HEK293 (cell line): ENCODE measurements at regions not wholly inside any gene's neighbourhood (a gene's known extent, or its start where the extent isn't known, plus 50 kb on each side); places are given as distances from the start of the nearest gene placed in this dataset.

ENCODE experiments used
- CTCF ChIA-PET: fragments of 350-600 bp; formaldehyde crosslinking; extraction: SDS; loops from one replicate; lab custom pipeline; 2021; ENCODE audit warnings: antibody characterized with exemption; lab: Yijun Ruan, JAX
- POLR2A ChIA-PET: fragments of 300-600 bp; formaldehyde crosslinking; extraction: SDS; loops from one replicate; lab custom pipeline; 2020; ENCODE audit warnings: antibody characterized with exemption, inconsistent platforms; lab: Yijun Ruan, JAX
- H3K27ac ChIP-seq: fragments of 200-500 bp; sonication (Bioruptor generic); 2 replicates; pipeline ENCODE4 v1.5.1; 2014; ENCODE audit warnings: low read depth, low read length, control low read depth, inconsistent platforms; ENCODE audit errors: extremely low read depth
- H3K36me3 ChIP-seq, 2 experiments: fragments of 200-500 bp in 1 of 2; sonication (Bioruptor generic) in 1 of 2; 1 replicate in 1 of 2; 2 replicates in 1 of 2; pipeline ENCODE4 v1.5.1; 2014 to 2017; ENCODE audit warnings: inconsistent platforms in 2 of 2, low read length in 2 of 2; ENCODE audit not compliant: control insufficient read depth in 2 of 2, insufficient read depth in 1 of 2
- H3K4me1 ChIP-seq: fragments of 200-500 bp; sonication (Bioruptor generic); 2 replicates; pipeline ENCODE4 v1.5.1; 2014; ENCODE audit warnings: mild to moderate bottlenecking, low read length, inconsistent platforms; ENCODE audit not compliant: control insufficient read depth, insufficient read depth
- H3K4me3 ChIP-seq: 2 replicates; pipeline ENCODE4 v1.5.1; 2011; ENCODE audit warnings: low read depth, mild to moderate bottlenecking, control low read depth, low read length, moderate library complexity
- H3K9me3 ChIP-seq: fragments of 200-500 bp; sonication (Bioruptor generic); 2 replicates; pipeline ENCODE4 v1.5.1; 2014; ENCODE audit warnings: low read depth, low read length, inconsistent platforms; ENCODE audit not compliant: control insufficient read depth, insufficient read depth
- EGR2 ChIP-seq: fragments of 450-650 bp; formaldehyde crosslinking; IDR thresholded peaks from 2 replicates; pipeline ENCODE4 v1.5.1; 2016; ENCODE audit warnings: low read depth, missing biosample characterization, missing genetic modification characterization
- KLF7 ChIP-seq: fragments of 450-650 bp; formaldehyde crosslinking; IDR thresholded peaks from 2 replicates; pipeline ENCODE4 v1.5.1; 2016; ENCODE audit warnings: missing biosample characterization, missing genetic modification characterization, borderline replicate concordance
- OSR2 ChIP-seq: fragments of 450-650 bp; formaldehyde crosslinking; IDR thresholded peaks from 2 replicates; pipeline ENCODE4 v1.5.1; 2016; ENCODE audit warnings: missing biosample characterization, missing genetic modification characterization
- REST ChIP-seq: fragments of 450-650 bp; formaldehyde crosslinking; IDR thresholded peaks from 2 replicates; pipeline ENCODE4 v1.5.1; 2016; ENCODE audit warnings: missing biosample characterization, missing genetic modification characterization
- TCF7L2 ChIP-seq: IDR thresholded peaks from 2 replicates; pipeline ENCODE4 v1.6.1; 2011; ENCODE audit warnings: low read depth, mild to moderate bottlenecking, inconsistent platforms, low read length, moderate library complexity, borderline replicate concordance
- ZBTB10 ChIP-seq: fragments of 450-650 bp; formaldehyde crosslinking; IDR thresholded peaks from 2 replicates; pipeline ENCODE4 v1.5.1; 2016; ENCODE audit warnings: missing biosample characterization, missing genetic modification characterization
- ZBTB21 ChIP-seq: fragments of 450-650 bp; formaldehyde crosslinking; IDR thresholded peaks from 2 replicates; pipeline ENCODE4 v1.5.1; 2017; ENCODE audit warnings: missing biosample characterization, missing genetic modification characterization
- ZFHX2 ChIP-seq: fragments of 450-650 bp; formaldehyde crosslinking; conservative IDR thresholded peaks from 2 replicates; pipeline ENCODE4 v1.5.1; 2016; ENCODE audit warnings: missing biosample characterization, missing genetic modification characterization
- ZNF121 ChIP-seq: fragments of 450-650 bp; formaldehyde crosslinking; IDR thresholded peaks from 2 replicates; pipeline ENCODE4 v1.5.1; 2016; ENCODE audit warnings: missing biosample characterization, missing genetic modification characterization
- ZNF155 ChIP-seq: fragments of 450-650 bp; formaldehyde crosslinking; IDR thresholded peaks from 2 replicates; pipeline ENCODE4 v1.5.1; 2016; ENCODE audit warnings: missing biosample characterization, missing genetic modification characterization
- ZNF157 ChIP-seq: fragments of 450-650 bp; formaldehyde crosslinking; IDR thresholded peaks from 2 replicates; pipeline ENCODE4 v1.5.1; 2016; ENCODE audit warnings: missing biosample characterization, missing genetic modification characterization
- ZNF175 ChIP-seq: fragments of 450-650 bp; formaldehyde crosslinking; IDR thresholded peaks from 2 replicates; pipeline ENCODE4 v1.5.1; 2016; ENCODE audit warnings: missing biosample characterization, missing genetic modification characterization
- ZNF223 ChIP-seq: fragments of 450-650 bp; formaldehyde crosslinking; IDR thresholded peaks from 2 replicates; pipeline ENCODE4 v1.5.1; 2016; ENCODE audit warnings: missing biosample characterization, missing genetic modification characterization
- ZNF350 ChIP-seq: fragments of 450-650 bp; formaldehyde crosslinking; IDR thresholded peaks from 2 replicates; pipeline ENCODE4 v1.5.0; 2017; ENCODE audit warnings: missing biosample characterization, mild to moderate bottlenecking, missing genetic modification characterization
- ZNF473 ChIP-seq: fragments of 450-650 bp; formaldehyde crosslinking; IDR thresholded peaks from 2 replicates; pipeline ENCODE4 v1.5.1; 2017; ENCODE audit warnings: missing biosample characterization, missing genetic modification characterization
- ZNF501 ChIP-seq: fragments of 450-650 bp; formaldehyde crosslinking; IDR thresholded peaks from 2 replicates; pipeline ENCODE4 v1.5.1; 2016; ENCODE audit warnings: missing biosample characterization, missing genetic modification characterization
- ZNF549 ChIP-seq: fragments of 450-650 bp; IDR thresholded peaks from 2 replicates; pipeline ENCODE4 v1.5.1; 2018; ENCODE audit warnings: missing biosample characterization, missing genetic modification characterization, mild to moderate bottlenecking, inconsistent platforms, moderate library complexity
- ZNF561 ChIP-seq: fragments of 450-650 bp; IDR thresholded peaks from 2 replicates; pipeline ENCODE4 v1.5.1; 2018; ENCODE audit warnings: missing biosample characterization, missing genetic modification characterization, borderline replicate concordance
- ZNF785 ChIP-seq: fragments of 450-650 bp; formaldehyde crosslinking; IDR thresholded peaks from 2 replicates; pipeline ENCODE4 v1.5.1; 2016; ENCODE audit warnings: missing biosample characterization, missing genetic modification characterization
- ZNF837 ChIP-seq: fragments of 450-650 bp; formaldehyde crosslinking; IDR thresholded peaks from 2 replicates; pipeline ENCODE4 v1.5.1; 2016; ENCODE audit warnings: missing biosample characterization, missing genetic modification characterization
- ZSCAN30 ChIP-seq: fragments of 450-650 bp; IDR thresholded peaks from 2 replicates; pipeline ENCODE4 v1.5.1; 2018; ENCODE audit warnings: missing biosample characterization, mild to moderate bottlenecking, missing genetic modification characterization, moderate library complexity
- ZXDB ChIP-seq: fragments of 450-650 bp; formaldehyde crosslinking; IDR thresholded peaks from 2 replicates; pipeline ENCODE4 v1.5.1; 2016; ENCODE audit warnings: missing biosample characterization, missing genetic modification characterization

GRCh38 chr13:112260108-112261055 lies 115.8 kb upstream of the SPACA7 start:
- POLR2A ChIA-PET, result no interaction called here
- TF ChIP-seq EGR2 (tag by site-specific recombination) (peak; percentile 37; the same call in 1 of the 2 replicates), ZNF223 (tag by site-specific recombination) (no peak), ZFHX2 (tag by site-specific recombination) (peak; percentile 43)
- H3K36me3 ChIP-seq, result no peaks in the 10 kb centered on the region
- H3K27ac ChIP-seq, result no peak overlapping the region
- no peaks in the 10 kb centered on the region for H3K9me3 ChIP-seq
- CTCF ChIA-PET, result no interaction called here
- no peaks in the 10 kb centered on the region for H3K4me1 ChIP-seq
- no peak overlapping the region for H3K4me3 ChIP-seq

- Histone ChIP-seq H3K4me3 (no peak overlapping the region), H3K27ac (no peak overlapping the region), H3K36me3 (no peaks in the 10 kb centered on the region), H3K9me3 (no peaks in the 10 kb centered on the region), H3K4me1 (no peaks in the 10 kb centered on the region)
- ChIA-PET CTCF (no interaction called here), POLR2A (no interaction called here)
- no peak for TF ChIP-seq ZBTB10
- no peak for TF ChIP-seq KLF7 (tag by site-specific recombination)
- TF ChIP-seq ZNF157 (tag by site-specific recombination), result no peak
- no peak for TF ChIP-seq ZXDB
- no peak for TF ChIP-seq ZNF561
- no peak for TF ChIP-seq ZNF837
- TF ChIP-seq ZNF175, result no peak
- TF ChIP-seq ZNF155 (tag by site-specific recombination), result no peak
- no peak for TF ChIP-seq ZNF350 (tag by site-specific recombination)
- TF ChIP-seq TCF7L2, result no peak
- no peak for TF ChIP-seq ZSCAN30
- no peak for TF ChIP-seq ZNF223 (tag by site-specific recombination)
- TF ChIP-seq OSR2, result no peak
- TF ChIP-seq ZBTB21 (tag by site-specific recombination), result no peak
- no peak for TF ChIP-seq ZNF501
- TF ChIP-seq ZNF121 (tag by site-specific recombination), result no peak
- TF ChIP-seq ZNF549 (tag by site-specific recombination), result no peak
- no peak for TF ChIP-seq ZNF785 (tag by site-specific recombination)
Measured at GRCh38 chr13:112261924-112262323, 114.2 kb upstream of the SPACA7 start.

- Histone ChIP-seq H3K27ac (no peak overlapping the region), H3K36me3 (no peaks in the 10 kb centered on the region)
- CTCF ChIA-PET, result no interaction called here
- peak; percentile 55 for TF ChIP-seq REST (tag by site-specific recombination)
- TF ChIP-seq ZNF473, result no peak
- TF ChIP-seq, all 188 proteins: peak for 1
- POLR2A ChIA-PET, result no interaction called here
- H3K4me3 ChIP-seq, result no peak overlapping the region
- H3K9me3 ChIP-seq, result no peaks in the 10 kb centered on the region
- no peaks in the 10 kb centered on the region for H3K4me1 ChIP-seq
Measured at GRCh38 chr13:112263152-112263551, 113.0 kb upstream of the SPACA7 start.
